Ishikawa (cell line): ENCODE measurements at regions not wholly inside any gene's neighbourhood (a gene's known extent, or its start where the extent isn't known, plus 50 kb on each side); places are given as distances from the start of the nearest gene placed in this dataset.

Experiments
- CEBPB ChIP-seq: IDR thresholded peaks from 2 replicates; pipeline ENCODE4 v1.6.1; 2012
- CREB1 ChIP-seq: IDR thresholded peaks from 2 replicates; pipeline ENCODE4 v1.6.1; 2012; ENCODE audit warnings: low read depth
- EGR1 ChIP-seq: IDR thresholded peaks from 2 replicates; pipeline ENCODE4 v1.6.1; 2012
- EP300 ChIP-seq: IDR thresholded peaks from 2 replicates; pipeline ENCODE4 v1.6.1; 2012; ENCODE audit warnings: borderline replicate concordance
- FOXM1 ChIP-seq: IDR thresholded peaks from 2 replicates; pipeline ENCODE4 v1.6.1; 2012; ENCODE audit warnings: low read depth, borderline replicate concordance
- MAX ChIP-seq: IDR thresholded peaks from 2 replicates; pipeline ENCODE4 v1.6.1; 2012
- NFIC ChIP-seq: IDR thresholded peaks from 2 replicates; pipeline ENCODE4 v1.6.1; 2012
- RAD21 ChIP-seq: IDR thresholded peaks from 2 replicates; pipeline ENCODE4 v1.6.1; 2012; ENCODE audit warnings: low read depth
- TAF1 ChIP-seq: IDR thresholded peaks from 2 replicates; pipeline ENCODE4 v1.6.1; 2012; ENCODE audit warnings: low read depth, mild to moderate bottlenecking
- TCF12 ChIP-seq: IDR thresholded peaks from 2 replicates; pipeline ENCODE4 v1.6.1; 2012; ENCODE audit warnings: low read depth
- TEAD4 ChIP-seq: IDR thresholded peaks from 2 replicates; pipeline ENCODE4 v1.6.1; 2012
- USF1 ChIP-seq: IDR thresholded peaks from 2 replicates; pipeline ENCODE4 v1.6.1; 2012
- YY1 ChIP-seq: IDR thresholded peaks from 2 replicates; pipeline ENCODE4 v1.6.1; 2012; ENCODE audit warnings: low read depth
- ZBTB7A ChIP-seq: IDR thresholded peaks from 2 replicates; pipeline ENCODE4 v1.6.1; 2012; ENCODE audit warnings: low read depth
- TF ChIP-seq, protein P1 (sequence below): IDR thresholded peaks from 2 replicates; pipeline ENCODE4 v1.6.1; 2012; ENCODE audit warnings: low read depth, mild to moderate bottlenecking

DNA sequence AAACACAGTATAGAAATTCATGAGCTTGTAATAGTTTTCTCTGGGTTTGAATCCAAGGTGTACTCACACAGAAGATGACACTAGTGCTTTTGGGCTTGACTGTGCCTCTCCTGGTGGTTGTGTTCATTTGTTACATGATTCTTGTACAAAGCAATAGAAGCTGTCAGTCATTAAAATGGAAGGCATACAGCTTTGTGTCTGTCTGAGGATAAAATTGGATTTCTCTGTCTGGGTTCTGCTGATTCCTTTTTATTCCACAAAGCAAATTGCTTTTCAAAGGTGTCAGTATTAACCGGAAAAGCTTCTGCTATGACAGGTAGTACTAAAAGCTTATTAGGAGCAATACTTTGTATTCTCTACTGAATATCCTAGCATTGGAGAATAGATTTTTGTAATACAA lies 361.2 kb downstream of the SLC6A15 start:
- TF ChIP-seq TAF1, result no peak

GRCh38 chr12:84550518-84550917 lies 362.1 kb downstream of the SLC6A15 start:
- TF ChIP-seq RAD21, result no peak
- no peak for TF ChIP-seq TAF1
- TF ChIP-seq EGR1, result no peak
- TF ChIP-seq YY1, result no peak
- no peak for TF ChIP-seq CEBPB
- no peak for TF ChIP-seq MAX
- no peak for TF ChIP-seq USF1
- no peak for TF ChIP-seq EP300
- TF ChIP-seq ZBTB7A, result no peak
- no peak for TF ChIP-seq TEAD4
- TF ChIP-seq, protein P1, sequence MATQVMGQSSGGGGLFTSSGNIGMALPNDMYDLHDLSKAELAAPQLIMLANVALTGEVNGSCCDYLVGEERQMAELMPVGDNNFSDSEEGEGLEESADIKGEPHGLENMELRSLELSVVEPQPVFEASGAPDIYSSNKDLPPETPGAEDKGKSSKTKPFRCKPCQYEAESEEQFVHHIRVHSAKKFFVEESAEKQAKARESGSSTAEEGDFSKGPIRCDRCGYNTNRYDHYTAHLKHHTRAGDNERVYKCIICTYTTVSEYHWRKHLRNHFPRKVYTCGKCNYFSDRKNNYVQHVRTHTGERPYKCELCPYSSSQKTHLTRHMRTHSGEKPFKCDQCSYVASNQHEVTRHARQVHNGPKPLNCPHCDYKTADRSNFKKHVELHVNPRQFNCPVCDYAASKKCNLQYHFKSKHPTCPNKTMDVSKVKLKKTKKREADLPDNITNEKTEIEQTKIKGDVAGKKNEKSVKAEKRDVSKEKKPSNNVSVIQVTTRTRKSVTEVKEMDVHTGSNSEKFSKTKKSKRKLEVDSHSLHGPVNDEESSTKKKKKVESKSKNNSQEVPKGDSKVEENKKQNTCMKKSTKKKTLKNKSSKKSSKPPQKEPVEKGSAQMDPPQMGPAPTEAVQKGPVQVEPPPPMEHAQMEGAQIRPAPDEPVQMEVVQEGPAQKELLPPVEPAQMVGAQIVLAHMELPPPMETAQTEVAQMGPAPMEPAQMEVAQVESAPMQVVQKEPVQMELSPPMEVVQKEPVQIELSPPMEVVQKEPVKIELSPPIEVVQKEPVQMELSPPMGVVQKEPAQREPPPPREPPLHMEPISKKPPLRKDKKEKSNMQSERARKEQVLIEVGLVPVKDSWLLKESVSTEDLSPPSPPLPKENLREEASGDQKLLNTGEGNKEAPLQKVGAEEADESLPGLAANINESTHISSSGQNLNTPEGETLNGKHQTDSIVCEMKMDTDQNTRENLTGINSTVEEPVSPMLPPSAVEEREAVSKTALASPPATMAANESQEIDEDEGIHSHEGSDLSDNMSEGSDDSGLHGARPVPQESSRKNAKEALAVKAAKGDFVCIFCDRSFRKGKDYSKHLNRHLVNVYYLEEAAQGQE, result no peak

- TF ChIP-seq FOXM1 (no peak), CEBPB (no peak), TCF12 (no peak), TEAD4 (no peak), RAD21 (no peak), MAX (no peak), EGR1 (no peak), ZBTB7A (no peak), YY1 (no peak), NFIC (no peak), EP300 (no peak)
Observed at GRCh38 chr12:84542289-84542688, 370.3 kb downstream of the SLC6A15 start.

DNA sequence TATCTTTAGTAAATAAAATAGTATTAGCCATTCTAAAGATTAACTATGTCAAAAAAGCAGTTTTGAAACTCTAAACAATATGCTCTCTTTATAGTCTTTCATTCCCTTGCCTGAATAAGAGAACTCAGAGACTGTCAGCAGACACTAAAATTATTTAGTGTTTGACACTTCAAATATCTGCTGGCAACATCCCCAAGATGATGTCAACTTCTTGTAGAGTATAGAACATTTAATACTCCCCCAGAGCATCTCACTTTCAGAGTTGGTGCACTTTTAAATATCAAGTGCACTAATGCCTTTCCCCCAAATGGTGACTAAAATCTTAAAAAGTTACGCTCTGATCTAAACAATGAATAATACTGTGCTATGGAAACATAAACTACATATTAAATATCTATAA lies 374.9 kb downstream of the SLC6A15 start:
- no peak for TF ChIP-seq RAD21

- TF ChIP-seq EGR1, result no peak
- TF ChIP-seq USF1, result no peak
- no peak for TF ChIP-seq TAF1
- TF ChIP-seq CREB1, result no peak
- TF ChIP-seq NFIC, result no peak
- TF ChIP-seq EP300, result no peak
- TF ChIP-seq MAX, result no peak
- TF ChIP-seq FOXM1, result no peak
- TF ChIP-seq TEAD4, result no peak
- no peak for TF ChIP-seq CEBPB
- no peak for TF ChIP-seq ZBTB7A
- TF ChIP-seq, protein P1, result no peak
- TF ChIP-seq YY1, result no peak
- no peak for TF ChIP-seq RAD21
Observed at GRCh38 chr12:84512751-84513150, 399.8 kb downstream of the SLC6A15 start.

GRCh38 chr12:84508851-84509260 lies 403.7 kb downstream of the SLC6A15 start:
- no peak for TF ChIP-seq CEBPB
- no peak for TF ChIP-seq MAX
- TF ChIP-seq EP300, result no peak
- TF ChIP-seq CREB1, result no peak
- TF ChIP-seq ZBTB7A, result no peak
- TF ChIP-seq RAD21, result no peak
- TF ChIP-seq, protein P1, result no peak
- no peak for TF ChIP-seq TAF1
- no peak for TF ChIP-seq USF1
- TF ChIP-seq TEAD4, result no peak
- TF ChIP-seq TCF12, result no peak
